ENCODE measurements at regions not wholly inside any gene's neighbourhood (a gene's known extent, or its start where the extent isn't known, plus 50 kb on each side); places are given as distances from the start of the nearest gene placed in this dataset.

DNA sequence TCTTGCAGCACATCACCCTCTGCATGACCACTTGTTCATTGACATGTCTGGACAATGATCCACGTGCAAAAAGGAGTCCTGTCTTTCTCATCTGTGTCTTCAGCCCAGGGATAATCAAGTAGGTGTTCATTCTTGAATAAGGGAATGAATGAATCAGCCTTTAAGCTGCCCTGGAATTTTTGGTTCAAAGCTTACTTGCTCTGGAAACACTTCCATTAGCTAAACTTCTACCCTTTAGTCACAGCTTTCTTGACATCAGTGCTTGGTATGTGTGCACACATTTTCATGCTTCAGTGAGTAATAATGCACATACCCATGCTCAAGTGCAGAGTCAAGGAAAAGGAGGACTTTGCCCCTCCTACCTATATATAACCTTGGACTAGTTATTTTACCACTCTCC lies 103.0 kb upstream of the CDH13 start:
- no peak for DNase-seq (ENCODE audit: low spot score)
- no peak overlapping the region for H3K27ac Mint-ChIP-seq

DNA sequence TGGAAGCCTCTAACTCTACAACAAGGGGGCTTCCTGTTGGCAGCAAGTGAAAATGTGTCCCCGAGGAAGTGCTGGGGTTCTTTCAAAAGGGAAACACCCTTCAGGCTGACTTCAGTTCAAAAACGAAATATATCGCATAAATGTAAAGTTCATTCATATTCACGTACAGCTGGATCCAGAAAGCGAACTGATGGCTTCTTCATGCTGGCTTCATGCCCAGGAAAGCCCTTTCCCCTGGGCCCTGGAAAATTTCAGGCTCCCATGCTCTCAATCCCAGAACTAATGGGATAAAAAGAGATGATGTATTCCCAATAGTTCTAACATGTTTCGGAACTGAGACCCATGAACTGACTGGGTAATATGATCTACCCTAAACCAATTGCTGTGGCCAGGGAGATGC lies 104.7 kb upstream of the CDH13 start:
- H3K27me3 Mint-ChIP-seq (ENCODE audit: insufficient read depth) = no peaks in the 10 kb centered on the region
- no peak for DNase-seq (ENCODE audit: low spot score)
- no peak overlapping the region for H3K4me3 Mint-ChIP-seq
- H3K9me3 Mint-ChIP-seq = no peaks in the 10 kb centered on the region
- no peaks in the 10 kb centered on the region for H3K36me3 Mint-ChIP-seq (ENCODE audit: low read depth)
- no peaks in the 10 kb centered on the region for H3K4me1 Mint-ChIP-seq (ENCODE audit: low read depth)
- H3K27ac Mint-ChIP-seq = no peak overlapping the region
- intact Hi-C loops (cut with micrococcal nuclease) = no loop called here

More for the DNA sequence above, 103.0 kb upstream of the CDH13 start:
- Mint-ChIP-seq H3K4me3 (no peak overlapping the region), H3K36me3 (ENCODE audit: low read depth) (no peaks in the 10 kb centered on the region), H3K4me1 (ENCODE audit: low read depth) (no peaks in the 10 kb centered on the region), H3K9me3 (peaks cover 4% of the 10 kb centered on the region), H3K27me3 (ENCODE audit: insufficient read depth) (no peaks in the 10 kb centered on the region)
- intact Hi-C loops (cut with micrococcal nuclease) = no loop called here

DNA sequence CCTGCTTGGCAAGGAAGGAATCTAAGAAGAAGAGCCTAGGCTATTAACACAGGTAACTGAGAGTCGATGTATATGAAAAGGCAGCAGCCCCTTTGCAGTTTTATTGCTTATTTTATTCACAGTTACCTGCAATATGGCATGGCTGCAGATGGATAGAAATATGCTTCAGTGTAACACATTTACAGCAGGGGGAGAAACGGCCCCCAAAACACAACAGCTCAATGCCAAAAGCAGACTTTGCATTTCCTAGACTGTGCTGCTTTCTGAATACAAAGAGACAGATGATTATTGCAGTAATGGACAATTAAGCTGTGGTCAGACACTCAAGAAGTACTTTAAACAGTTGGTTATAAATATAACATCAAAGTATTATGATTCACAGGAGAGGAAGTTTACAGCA lies 108.0 kb upstream of the CDH13 start:
- Mint-ChIP-seq H3K36me3 (ENCODE audit: low read depth) (no peaks in the 10 kb centered on the region), H3K27me3 (ENCODE audit: insufficient read depth) (no peaks in the 10 kb centered on the region), H3K4me3 (no peak overlapping the region), H3K27ac (no peak overlapping the region), H3K9me3 (no peaks in the 10 kb centered on the region), H3K4me1 (ENCODE audit: low read depth) (no peaks in the 10 kb centered on the region)
- no peak for DNase-seq (ENCODE audit: low spot score)
- intact Hi-C loops (cut with micrococcal nuclease) = no loop called here

GRCh38 chr16:82514262-82514661 lies 112.5 kb upstream of the CDH13 start:
- Mint-ChIP-seq H3K27ac (no peak overlapping the region), H3K36me3 (ENCODE audit: low read depth) (no peaks in the 10 kb centered on the region), H3K4me3 (no peak overlapping the region), H3K4me1 (ENCODE audit: low read depth) (no peaks in the 10 kb centered on the region), H3K9me3 (no peaks in the 10 kb centered on the region), H3K27me3 (ENCODE audit: insufficient read depth) (no peaks in the 10 kb centered on the region)
- DNase-seq (ENCODE audit: low spot score) = no peak
- intact Hi-C loops (cut with micrococcal nuclease) = no loop called here

DNA sequence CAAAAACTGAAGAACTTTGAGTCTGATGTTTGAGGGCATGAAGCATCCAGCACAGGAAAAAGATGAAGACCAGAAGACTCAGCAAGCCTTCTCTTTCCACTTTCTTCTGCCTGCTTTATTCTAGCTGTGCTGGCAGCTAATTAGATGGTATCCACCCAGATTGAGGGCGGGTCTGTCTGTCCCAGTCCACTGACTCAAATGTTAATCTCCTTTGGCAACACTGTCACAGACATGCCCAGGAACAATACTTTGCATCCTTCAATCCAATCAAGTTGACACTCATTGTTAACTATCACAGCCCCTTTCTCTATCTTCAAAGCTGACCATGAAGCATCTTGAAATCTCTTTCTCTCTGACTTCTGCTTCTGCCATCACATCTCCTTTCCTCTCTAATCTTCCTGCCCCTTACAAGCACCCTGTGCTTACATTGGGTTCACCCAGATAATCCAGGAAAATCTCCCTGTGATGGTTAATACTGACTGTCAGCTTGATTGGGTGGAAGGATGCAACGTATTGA lies 115.9 kb upstream of the CDH13 start:
- intact Hi-C loops (cut with micrococcal nuclease) = no loop called here
- no peak overlapping the region for H3K4me3 Mint-ChIP-seq
- H3K9me3 Mint-ChIP-seq = peaks cover 7% of the 10 kb centered on the region
- no peak for DNase-seq (ENCODE audit: low spot score)
- H3K27ac Mint-ChIP-seq = no peak overlapping the region
- no peaks in the 10 kb centered on the region for H3K27me3 Mint-ChIP-seq (ENCODE audit: insufficient read depth)
- H3K36me3 Mint-ChIP-seq (ENCODE audit: low read depth) = no peaks in the 10 kb centered on the region
- H3K4me1 Mint-ChIP-seq (ENCODE audit: low read depth) = no peaks in the 10 kb centered on the region

GRCh38 chr16:82509691-82510430 lies 116.9 kb upstream of the CDH13 start:
- Mint-ChIP-seq H3K36me3 (ENCODE audit: low read depth) (no peaks in the 10 kb centered on the region), H3K27me3 (ENCODE audit: insufficient read depth) (no peaks in the 10 kb centered on the region), H3K9me3 (peaks cover 7% of the 10 kb centered on the region), H3K27ac (no peak overlapping the region), H3K4me3 (no peak overlapping the region), H3K4me1 (ENCODE audit: low read depth) (no peaks in the 10 kb centered on the region)
- intact Hi-C loops (cut with micrococcal nuclease) = no loop called here
- no peak for DNase-seq (ENCODE audit: low spot score)

DNA sequence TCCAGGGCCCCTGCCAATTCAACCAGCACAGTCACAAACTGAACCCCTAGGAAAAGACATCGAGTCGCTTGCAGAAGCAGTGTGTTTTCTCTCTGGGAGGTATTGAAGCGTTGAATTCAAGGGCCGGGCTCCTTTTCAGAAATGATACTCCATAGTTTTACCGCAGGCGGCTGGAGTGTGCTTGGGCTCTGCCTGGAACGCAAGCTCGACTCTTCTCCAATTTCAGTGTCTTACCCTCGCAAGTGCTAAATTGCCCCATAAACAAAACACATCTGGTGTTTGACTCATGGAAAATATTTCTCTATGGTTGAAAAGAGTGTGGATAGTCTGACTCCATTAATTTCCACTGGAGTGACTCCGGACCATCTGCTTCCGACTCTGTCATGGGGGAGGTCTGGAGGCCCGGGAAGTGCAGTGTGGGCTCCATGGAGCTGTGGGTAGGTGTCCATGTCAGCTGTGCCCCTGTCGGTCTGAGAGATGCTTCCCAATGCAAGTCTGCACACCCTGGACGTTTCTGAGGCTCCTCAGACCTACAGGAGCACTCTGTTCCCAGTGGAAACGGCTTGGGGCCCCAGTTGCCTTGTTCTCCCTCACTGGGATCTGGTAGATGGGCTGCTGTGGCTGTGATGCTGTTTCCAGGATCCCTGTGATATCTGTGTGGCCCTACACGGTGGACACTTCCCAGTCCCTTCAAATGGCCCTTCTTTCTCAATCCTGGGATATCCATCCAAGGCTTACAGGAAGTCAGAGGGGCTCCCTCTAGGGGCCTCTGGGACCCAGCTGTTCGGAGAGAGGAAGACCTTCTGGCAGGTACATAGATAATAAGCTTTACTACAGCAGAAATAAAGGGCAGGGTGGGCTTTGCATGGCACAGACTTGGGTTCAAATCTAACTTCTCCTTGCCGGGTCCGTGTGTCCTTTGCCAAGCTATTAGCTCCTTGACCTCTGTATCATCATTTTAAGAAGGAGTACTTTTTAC lies 119.8 kb upstream of the CDH13 start:
- Mint-ChIP-seq H3K4me3 (no peak overlapping the region), H3K27ac (no peak overlapping the region), H3K4me1 (ENCODE audit: low read depth) (no peaks in the 10 kb centered on the region), H3K27me3 (ENCODE audit: insufficient read depth) (no peaks in the 10 kb centered on the region), H3K36me3 (ENCODE audit: low read depth) (no peaks in the 10 kb centered on the region), H3K9me3 (peaks cover 7% of the 10 kb centered on the region)
- no peak for DNase-seq (ENCODE audit: low spot score)
- intact Hi-C loops (cut with micrococcal nuclease) = no loop called here

GRCh38 chr16:82504836-82505235 lies 121.9 kb upstream of the CDH13 start:
- intact Hi-C loops (cut with micrococcal nuclease) = no loop called here
- no peak for DNase-seq (ENCODE audit: low spot score)
- H3K4me3 Mint-ChIP-seq = no peak overlapping the region
- H3K4me1 Mint-ChIP-seq (ENCODE audit: low read depth) = no peaks in the 10 kb centered on the region
- H3K36me3 Mint-ChIP-seq (ENCODE audit: low read depth) = no peaks in the 10 kb centered on the region
- no peaks in the 10 kb centered on the region for H3K27me3 Mint-ChIP-seq (ENCODE audit: insufficient read depth)
- peaks cover 7% of the 10 kb centered on the region for H3K9me3 Mint-ChIP-seq
- no peak overlapping the region for H3K27ac Mint-ChIP-seq

- H3K27me3 Mint-ChIP-seq (ENCODE audit: insufficient read depth) = no peaks in the 10 kb centered on the region
- H3K36me3 Mint-ChIP-seq (ENCODE audit: low read depth) = no peaks in the 10 kb centered on the region
- intact Hi-C loops (cut with micrococcal nuclease) = no loop called here
- H3K27ac Mint-ChIP-seq = no peak overlapping the region
- no peak for DNase-seq (ENCODE audit: low spot score)
- H3K4me1 Mint-ChIP-seq (ENCODE audit: low read depth) = no peaks in the 10 kb centered on the region
- H3K9me3 Mint-ChIP-seq = no peaks in the 10 kb centered on the region
- H3K4me3 Mint-ChIP-seq = no peak overlapping the region
Measured at GRCh38 chr16:82499302-82499701, 127.5 kb upstream of the CDH13 start.

- Mint-ChIP-seq H3K4me3 (no peak overlapping the region), H3K27me3 (ENCODE audit: insufficient read depth) (no peaks in the 10 kb centered on the region), H3K36me3 (ENCODE audit: low read depth) (no peaks in the 10 kb centered on the region), H3K9me3 (no peaks in the 10 kb centered on the region), H3K4me1 (ENCODE audit: low read depth) (no peaks in the 10 kb centered on the region), H3K27ac (no peak overlapping the region)
- intact Hi-C loops (cut with micrococcal nuclease) = no loop called here
- no peak for DNase-seq (ENCODE audit: low spot score)
Measured at GRCh38 chr16:82497139-82497538, 129.6 kb upstream of the CDH13 start.

DNA sequence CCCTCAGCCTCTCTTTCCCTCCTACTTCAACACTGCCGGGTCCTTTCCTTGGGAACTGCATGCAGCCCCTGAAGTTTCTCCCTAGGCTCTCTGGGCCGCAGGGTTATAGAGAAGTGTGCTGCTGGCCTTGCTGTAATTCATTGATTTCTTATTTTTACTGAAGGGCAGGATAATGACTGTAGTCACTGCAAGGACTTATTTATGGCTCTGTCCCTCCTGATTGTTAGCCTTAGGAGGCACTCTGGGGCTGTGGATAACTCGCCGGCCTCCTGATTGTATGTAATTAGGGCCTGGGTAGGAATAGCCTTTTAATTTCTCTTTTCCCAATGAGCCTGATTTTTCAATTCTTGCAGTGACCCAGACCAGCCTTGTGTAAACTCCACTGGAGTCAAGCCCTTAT lies 138.3 kb upstream of the CDH13 start:
- H3K36me3 Mint-ChIP-seq (ENCODE audit: low read depth) = no peaks in the 10 kb centered on the region
- intact Hi-C loops (cut with micrococcal nuclease) = no loop called here
- no peak overlapping the region for H3K27ac Mint-ChIP-seq

GRCh38 chr16:82481455-82481854 lies 145.3 kb upstream of the CDH13 start:
- intact Hi-C loops (cut with micrococcal nuclease) = no loop called here
- Mint-ChIP-seq H3K36me3 (ENCODE audit: low read depth) (no peaks in the 10 kb centered on the region), H3K4me1 (ENCODE audit: low read depth) (no peaks in the 10 kb centered on the region), H3K4me3 (no peak overlapping the region), H3K9me3 (no peaks in the 10 kb centered on the region), H3K27me3 (ENCODE audit: insufficient read depth) (peaks cover 10% of the 10 kb centered on the region), H3K27ac (no peak overlapping the region)
- no peak for DNase-seq (ENCODE audit: low spot score)

More for the DNA sequence above, 138.3 kb upstream of the CDH13 start:
- no peak overlapping the region for H3K4me3 Mint-ChIP-seq
- peaks cover 2% of the 10 kb centered on the region for H3K27me3 Mint-ChIP-seq (ENCODE audit: insufficient read depth)
- H3K9me3 Mint-ChIP-seq = no peaks in the 10 kb centered on the region
- no peaks in the 10 kb centered on the region for H3K4me1 Mint-ChIP-seq (ENCODE audit: low read depth)
- no peak for DNase-seq (ENCODE audit: low spot score)

- H3K27me3 Mint-ChIP-seq (ENCODE audit: insufficient read depth) = peaks cover 10% of the 10 kb centered on the region
- intact Hi-C loops (cut with micrococcal nuclease) = no loop called here
Measured at GRCh38 chr16:82476786-82477185, 150.0 kb upstream of the CDH13 start.

More at GRCh38 chr16:82476786-82477185, 150.0 kb upstream of the CDH13 start:
- Mint-ChIP-seq H3K27ac (no peak overlapping the region), H3K36me3 (ENCODE audit: low read depth) (no peaks in the 10 kb centered on the region), H3K9me3 (no peaks in the 10 kb centered on the region), H3K4me3 (no peak overlapping the region), H3K4me1 (ENCODE audit: low read depth) (no peaks in the 10 kb centered on the region)
- DNase-seq (ENCODE audit: low spot score) = no peak

Data from activated T-helper 1 cell treated with anti-CD3 and anti-CD28 coated beads, Interleukin-12 subunit alpha, Interleukin-12 subunit beta, Interleukin-2, Interleukin-4 antibody, amounts not matched to agents 30 ng/mL and 10 ng/mL and 1 ng/mL, durations not matched to agents 14 hours and 24 hours and 36 hours (primary cell).